Panc1 (cell line): ENCODE measurements at regions not wholly inside any gene's neighbourhood (a gene's known extent, or its start where the extent isn't known, plus 50 kb on each side); places are given as distances from the start of the nearest gene placed in this dataset.

Experiments
- CTCF ChIP-seq: fragments of 450-650 bp; IDR thresholded peaks from 2 replicates; pipeline ENCODE4 v1.5.1; 2017; ENCODE audit warnings: mild to moderate bottlenecking
- POLR2AphosphoS5 ChIP-seq: IDR thresholded peaks from 2 replicates; pipeline ENCODE4 v1.6.1; 2012; ENCODE audit warnings: mild to moderate bottlenecking, low read depth, low read length, moderate library complexity
- REST ChIP-seq, 2 experiments: IDR thresholded peaks; 2 replicates each; pipeline ENCODE4 v1.6.1; 2011 to 2012; ENCODE audit warnings: low read depth in 2 of 2, control low read depth in 1 of 2, low read length in 1 of 2, mild to moderate bottlenecking in 1 of 2, moderate library complexity in 1 of 2; ENCODE audit not compliant: insufficient read depth in 1 of 2
- SIN3A ChIP-seq: IDR thresholded peaks from 2 replicates; pipeline ENCODE4 v1.6.1; 2012; ENCODE audit warnings: low read depth, mild to moderate bottlenecking, low read length, moderate library complexity, borderline replicate concordance; ENCODE audit not compliant: insufficient read depth
- TCF7L2 ChIP-seq: IDR thresholded peaks from 2 replicates; pipeline ENCODE4 v1.6.1; 2011; ENCODE audit warnings: mild to moderate bottlenecking, low read depth, low read length, inconsistent platforms

- TF ChIP-seq REST (IDR thresholded peaks at IDR 0.05; ENCODE audit: insufficient read depth in 1 of 2, low read depth in 2 of 2, low read length in 1 of 2): no peak
- no peak for TF ChIP-seq CTCF
- no peak for TF ChIP-seq POLR2AphosphoS5
- no peak for TF ChIP-seq SIN3A
- no peak for TF ChIP-seq TCF7L2
Measured at GRCh38 chr7:41294556-41295454, 408.1 kb downstream of the INHBA start.
